ENCODE measurements at regions not wholly inside any gene's neighbourhood (a gene's known extent, or its start where the extent isn't known, plus 50 kb on each side); places are given as distances from the start of the nearest gene placed in this dataset.

- TF ChIP-seq STAT1 (IDR thresholded peaks at IDR 0.05; ENCODE audit: unreplicated experiment) (no peak), EZH2 (IDR thresholded peaks at IDR 0.05; ENCODE audit: low read depth, unreplicated experiment) (no peak)
- Histone ChIP-seq H3K4me3 (no peak overlapping the region), H2AFZ (no peak overlapping the region), H3K79me2 (replicated peaks; ENCODE audit: insufficient read depth) (no peaks in the 10 kb centered on the region), H3K4me2 (no peak overlapping the region), H3K27ac (ENCODE audit: low read depth) (no peak overlapping the region), H3K36me3 (ENCODE audit: insufficient read depth) (no peaks in the 10 kb centered on the region), H3K9me2 (ENCODE audit: insufficient read depth) (no peaks in the 10 kb centered on the region), H3K4me1 (ENCODE audit: insufficient read depth) (peaks cover 11% of the 10 kb centered on the region), H3F3A (replicated peaks; ENCODE audit: low read depth) (no peaks in the 10 kb centered on the region), H4K20me1 (replicated peaks; ENCODE audit: insufficient read depth) (no peaks in the 10 kb centered on the region), H3K27me3 (ENCODE audit: insufficient read depth) (no peaks in the 10 kb centered on the region)
- H3K9me3 Mint-ChIP-seq, result no peaks in the 10 kb centered on the region
- ATAC-seq (no peak), DNase-seq (ENCODE audit: low spot score) (no peak)
- H3K27ac Mint-ChIP-seq, result no peak overlapping the region
- peaks cover 9% of the 10 kb centered on the region for H3K4me1 Mint-ChIP-seq
- no peak overlapping the region for H3K4me3 Mint-ChIP-seq
- H3K36me3 Mint-ChIP-seq (ENCODE audit: low read depth), result no peaks in the 10 kb centered on the region
- no peaks in the 10 kb centered on the region for H3K27me3 Mint-ChIP-seq (ENCODE audit: insufficient read depth, low read depth, poor library complexity)
These were observed 56.1 kb downstream of the GPR85 start for GRCh38 chr7:113030489-113030888.

GRCh38 chr7:113026941-113027340 lies 59.7 kb downstream of the GPR85 start:
- H3K4me1 ChIP-seq (ENCODE audit: insufficient read depth), result no peaks in the 10 kb centered on the region
- no peak for DNase-seq (ENCODE audit: low spot score)
- no peaks in the 10 kb centered on the region for H3K36me3 Mint-ChIP-seq (ENCODE audit: low read depth)
- H3F3A ChIP-seq (replicated peaks; ENCODE audit: low read depth), result no peaks in the 10 kb centered on the region
- H3K27ac ChIP-seq (ENCODE audit: low read depth), result no peak overlapping the region
- H3K4me2 ChIP-seq, result no peak overlapping the region
- peaks cover 6% of the 10 kb centered on the region; the same call in 2 of the 3 replicates for H3K9me3 Mint-ChIP-seq
- no peak overlapping the region for H3K27ac Mint-ChIP-seq
- no peaks in the 10 kb centered on the region for H3K36me3 ChIP-seq (ENCODE audit: insufficient read depth)
- no peak overlapping the region for H3K4me3 Mint-ChIP-seq
- no peaks in the 10 kb centered on the region for H3K4me1 Mint-ChIP-seq
- H4K20me1 ChIP-seq (replicated peaks; ENCODE audit: insufficient read depth), result no peaks in the 10 kb centered on the region
- no peaks in the 10 kb centered on the region for H3K27me3 Mint-ChIP-seq (ENCODE audit: insufficient read depth, low read depth, poor library complexity)
- ATAC-seq, result no peak
- H3K79me2 ChIP-seq (replicated peaks; ENCODE audit: insufficient read depth), result no peaks in the 10 kb centered on the region
- no peaks in the 10 kb centered on the region for H3K9me2 ChIP-seq (ENCODE audit: insufficient read depth)
- H2AFZ ChIP-seq, result no peak overlapping the region
- H3K27me3 ChIP-seq (ENCODE audit: insufficient read depth), result no peaks in the 10 kb centered on the region
- H3K4me3 ChIP-seq, result no peak overlapping the region
- no peak for TF ChIP-seq ZNF462 (CRISPR knock-in tag; IDR thresholded peaks at IDR 0.05)
- no peak for TF ChIP-seq CTCF (conservative IDR thresholded peaks at IDR 0.05; ENCODE audit: low read depth in 2 of 2)
- no peak for TF ChIP-seq CREB1 (CRISPR knock-in tag; IDR thresholded peaks at IDR 0.05; ENCODE audit: low read depth)
- no peak for TF ChIP-seq ZNF331 (CRISPR knock-in tag; IDR thresholded peaks at IDR 0.05; ENCODE audit: low read depth)
- TF ChIP-seq EZH2phosphoT487 (IDR thresholded peaks at IDR 0.05; ENCODE audit: unreplicated experiment), result no peak
- TF ChIP-seq ZNF114 (CRISPR knock-in tag; IDR thresholded peaks at IDR 0.05), result no peak
- no peak for TF ChIP-seq REST (IDR thresholded peaks at IDR 0.05; ENCODE audit: unreplicated experiment)
- TF ChIP-seq POLR2AphosphoS5 (IDR thresholded peaks at IDR 0.05; ENCODE audit: low read depth), result no peak
- no peak for TF ChIP-seq NANOG (IDR thresholded peaks at IDR 0.05; ENCODE audit: borderline replicate concordance)
- TF ChIP-seq JUNB (IDR thresholded peaks at IDR 0.05; ENCODE audit: unreplicated experiment), result no peak
- no peak for TF ChIP-seq STAT1 (IDR thresholded peaks at IDR 0.05; ENCODE audit: unreplicated experiment)

Measured in GM23338 (cell line).